Inferior parietal cortex (tissue), 1 donor: ENCODE measurements at regions not wholly inside any gene's neighbourhood (a gene's known extent, or its start where the extent isn't known, plus 50 kb on each side); places are given as distances from the start of the nearest gene placed in this dataset.

Experiments
- DNase-seq: peaks from one replicate; pipeline ENCODE4 v3.0.0-alpha.2; 2016; ENCODE audit errors: extremely low spot score

DNA sequence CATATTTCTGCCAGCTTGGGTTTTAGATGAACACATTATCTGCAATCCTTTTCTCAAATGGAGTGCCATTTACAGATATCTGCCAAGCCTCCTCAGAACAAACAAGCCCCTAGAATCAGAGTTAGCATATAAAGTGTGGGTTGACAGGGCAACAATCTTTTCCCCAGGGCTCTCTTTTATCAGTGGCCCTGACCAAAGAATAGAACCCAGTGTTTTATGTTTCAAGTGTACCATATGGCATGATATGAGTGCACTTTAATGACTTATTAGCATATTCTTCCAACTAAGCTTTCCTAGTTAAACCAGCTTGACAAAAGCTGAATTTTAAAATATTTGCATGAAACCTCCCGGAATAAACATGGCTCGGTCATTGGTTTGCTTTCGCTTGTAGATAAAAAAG lies 57.3 kb downstream of the EVX1 start:
- DNase-seq: no peak

DNA sequence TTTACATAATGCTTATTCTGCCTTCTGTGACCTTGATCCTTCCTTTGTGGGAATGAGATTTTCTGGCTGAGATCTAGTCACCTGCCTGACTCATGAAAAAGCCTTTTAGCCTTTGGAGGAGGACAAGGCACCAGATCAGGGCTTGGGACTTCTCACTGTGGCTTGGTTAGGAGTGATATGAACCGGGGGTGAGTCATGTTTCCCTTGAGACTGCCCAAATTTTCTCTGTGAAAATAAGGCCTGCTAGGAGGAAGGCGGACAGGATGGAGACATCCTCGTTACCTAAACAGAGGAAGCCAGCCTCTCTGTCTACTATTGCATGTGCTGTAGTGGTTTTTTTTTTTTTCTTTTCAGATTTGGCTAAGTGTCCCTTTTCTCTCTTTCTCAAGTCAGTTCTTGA lies 57.8 kb downstream of the EVX1 start:
- no peak for DNase-seq

DNA sequence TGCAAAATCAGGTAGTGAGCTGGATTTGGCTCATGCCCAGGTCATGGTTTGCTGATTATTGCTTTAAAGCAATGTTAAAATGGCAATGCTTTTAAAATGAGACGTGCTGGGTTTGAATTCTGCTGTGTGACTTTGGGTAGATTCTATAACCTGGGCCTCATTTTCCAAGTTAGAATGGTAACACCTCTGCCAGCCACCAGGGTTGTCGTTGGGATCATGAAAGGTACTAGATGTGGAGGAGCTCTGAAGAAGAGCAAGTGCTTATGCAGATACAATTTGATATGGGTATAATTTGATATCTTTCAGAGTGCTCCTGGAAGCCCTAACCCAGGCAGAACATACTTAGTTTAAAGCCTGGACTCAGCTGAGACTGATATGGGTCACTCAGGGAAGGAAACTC lies 60.0 kb downstream of the EVX1 start:
- DNase-seq: no peak

DNA sequence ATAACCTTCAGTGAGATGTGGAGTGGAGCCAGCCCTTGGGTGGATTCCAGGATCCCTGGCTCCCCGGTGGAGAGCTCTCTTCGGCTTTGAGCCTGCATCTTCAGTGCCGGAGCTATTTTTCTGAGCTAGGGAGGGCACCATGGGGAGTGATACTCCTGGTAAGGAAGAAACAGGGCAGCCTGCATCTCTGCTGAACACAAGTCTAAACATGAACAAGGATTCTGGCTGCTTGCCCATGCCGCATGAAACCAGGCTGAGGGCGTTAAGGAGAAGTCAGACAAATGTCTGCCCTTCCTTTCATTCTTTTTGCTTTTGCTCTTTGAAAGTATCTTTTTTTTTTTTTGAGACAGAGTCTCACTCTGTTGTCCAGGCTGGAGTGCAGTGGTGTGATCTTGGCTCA lies 60.4 kb downstream of the EVX1 start:
- no peak for DNase-seq

DNA sequence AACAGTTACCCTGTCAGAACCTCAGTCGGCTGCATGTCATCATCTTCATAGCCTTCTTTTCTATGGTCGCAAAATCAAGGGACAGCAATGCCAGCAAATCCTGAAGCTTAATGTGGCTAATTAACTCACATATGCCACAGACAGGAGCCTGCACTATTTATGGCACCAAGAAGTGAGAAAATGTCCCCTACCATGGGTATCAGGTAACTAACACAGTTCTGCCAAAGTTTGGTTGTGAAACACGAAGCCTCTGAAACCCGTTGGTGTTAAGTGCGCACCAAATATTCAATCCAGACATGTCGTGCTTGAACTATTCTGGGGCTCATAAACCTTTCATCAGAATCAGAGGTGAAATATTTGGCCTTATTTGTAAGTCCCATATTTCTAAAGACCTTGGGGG lies 63.3 kb downstream of the EVX1 start:
- no peak for DNase-seq

DNA sequence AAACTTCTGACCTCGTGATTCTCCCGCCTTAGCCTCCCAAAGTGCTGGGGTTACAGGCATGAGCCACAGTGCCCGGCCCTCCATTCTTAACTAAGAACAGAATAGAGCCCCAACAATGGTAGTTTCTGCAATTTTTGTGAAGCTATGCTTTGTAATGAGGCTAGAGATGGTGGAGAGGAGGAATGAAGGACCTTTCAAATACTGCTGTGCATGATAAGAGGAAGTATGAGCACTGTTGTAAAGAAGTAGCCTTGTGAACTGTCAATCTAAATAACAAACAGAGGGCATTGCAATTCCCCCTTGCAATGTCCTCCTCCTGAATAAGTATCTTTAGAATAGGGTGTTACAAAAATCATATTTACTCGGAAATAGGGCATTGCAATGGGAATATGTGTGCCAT lies 70.2 kb downstream of the EVX1 start:
- DNase-seq: no peak

DNA sequence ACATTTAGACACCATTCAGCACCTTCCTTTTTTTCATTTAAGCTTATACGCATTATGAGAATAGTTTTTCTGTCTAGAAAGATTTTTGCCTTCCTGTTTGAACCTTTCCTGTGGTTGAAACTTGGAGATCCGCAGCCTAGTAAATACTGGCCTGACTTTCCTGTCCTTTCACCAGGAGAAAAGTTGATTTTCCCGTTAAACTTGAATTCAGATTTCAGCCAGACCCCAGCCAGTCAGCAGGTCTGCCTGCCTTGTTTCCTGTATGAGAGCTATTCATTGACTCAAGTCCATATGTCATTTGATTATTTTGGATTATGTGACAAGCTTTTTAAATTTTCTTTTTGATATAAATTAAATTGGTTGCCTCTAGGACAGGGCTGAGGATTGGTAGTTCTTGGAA lies 71.5 kb downstream of the EVX1 start:
- DNase-seq: no peak

DNA sequence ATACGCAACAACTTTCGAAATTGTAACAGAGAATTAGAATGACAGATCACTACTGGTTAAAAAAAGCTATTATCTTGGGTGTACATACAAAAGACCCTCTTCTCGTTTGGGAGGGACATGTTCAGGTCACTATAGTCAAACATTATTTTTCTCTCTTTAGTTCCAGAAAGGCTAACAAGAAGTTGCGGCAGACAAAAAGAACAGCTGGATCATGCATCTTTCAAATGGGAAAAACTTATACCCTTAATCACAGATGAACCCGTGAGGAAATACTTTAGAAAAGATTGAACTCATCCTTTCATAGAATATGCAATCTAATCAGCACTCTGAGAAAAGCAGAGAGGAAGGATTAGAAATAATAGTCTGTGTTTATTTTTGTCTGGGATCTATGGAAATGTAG lies 72.5 kb downstream of the EVX1 start:
- no peak for DNase-seq

DNA sequence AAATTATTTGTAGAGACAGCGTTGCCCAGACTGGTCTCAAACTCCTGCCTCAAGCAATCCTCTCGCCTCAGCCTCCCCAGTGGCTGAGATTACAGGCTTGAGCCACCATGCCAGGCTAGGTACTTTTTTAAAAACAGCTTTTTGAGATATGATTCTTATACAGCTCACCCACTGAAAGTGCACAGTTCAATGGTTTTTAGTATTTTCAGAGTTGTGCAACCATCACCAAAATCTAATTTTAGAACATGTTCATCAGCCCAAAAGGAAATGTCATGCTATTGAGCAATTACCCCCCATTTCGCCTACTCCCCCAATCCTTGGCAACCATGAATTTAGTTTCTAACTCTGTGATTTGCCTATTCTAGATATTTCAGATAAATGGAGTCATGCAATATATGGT lies 73.7 kb downstream of the EVX1 start:
- DNase-seq: no peak

DNA sequence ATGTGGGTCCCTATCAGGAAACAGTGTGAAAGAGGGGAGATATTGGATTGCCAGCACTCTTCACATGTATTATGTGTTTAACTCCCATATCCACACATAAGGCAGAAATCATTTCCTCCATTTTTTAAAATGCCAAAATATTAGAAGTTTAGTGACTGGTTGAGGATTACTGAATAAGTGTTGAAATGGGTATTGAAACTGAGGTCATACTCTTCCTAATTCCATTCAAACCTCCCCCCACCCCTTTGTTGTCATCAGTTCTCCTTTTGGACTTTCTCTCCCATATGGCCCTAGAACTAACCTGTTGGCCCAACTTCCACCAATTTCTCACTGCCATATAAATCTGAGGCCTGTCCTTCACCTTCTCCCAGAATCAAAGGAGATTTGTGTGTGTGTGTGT lies 81.6 kb downstream of the EVX1 start:
- no peak for DNase-seq

DNA sequence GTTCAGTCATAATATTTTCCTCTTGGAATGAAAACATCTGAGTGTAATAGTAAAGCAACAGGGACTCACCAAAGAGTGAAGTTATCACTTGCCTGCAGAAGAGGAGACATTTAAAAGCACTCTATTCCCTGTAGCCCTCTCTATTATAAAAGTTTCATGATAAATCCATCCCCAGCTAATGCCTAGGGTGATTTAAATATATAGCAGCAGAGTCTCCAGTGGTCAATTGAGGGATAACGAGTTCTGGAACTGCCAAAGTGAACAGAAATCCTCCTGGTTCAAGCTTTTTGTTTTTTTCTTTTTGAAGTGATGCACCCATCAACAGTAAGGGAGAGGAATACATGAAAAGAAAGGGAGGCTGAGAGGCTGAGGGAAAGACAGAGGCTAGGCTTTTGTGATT lies 87.3 kb downstream of the EVX1 start:
- no peak for DNase-seq

DNA sequence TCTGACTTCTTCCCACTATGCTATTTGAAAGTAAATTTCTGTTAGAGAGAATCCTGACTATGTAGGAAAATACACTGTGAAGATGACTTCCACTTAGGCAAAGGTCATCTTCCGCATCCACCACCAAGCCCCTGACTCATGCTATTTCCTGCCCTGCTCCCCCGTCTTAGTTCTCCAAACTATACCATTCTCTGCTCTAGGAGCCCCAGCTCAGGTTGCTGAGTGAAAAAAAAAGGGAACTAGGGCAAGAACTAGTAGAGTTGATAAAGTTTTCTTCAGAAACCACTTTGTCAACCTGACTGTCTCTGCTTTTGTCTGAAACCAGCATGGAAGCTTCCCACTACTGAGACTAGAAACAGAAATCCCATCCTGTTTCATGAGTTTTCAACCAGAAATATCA lies 96.9 kb downstream of the EVX1 start:
- DNase-seq: no peak

DNA sequence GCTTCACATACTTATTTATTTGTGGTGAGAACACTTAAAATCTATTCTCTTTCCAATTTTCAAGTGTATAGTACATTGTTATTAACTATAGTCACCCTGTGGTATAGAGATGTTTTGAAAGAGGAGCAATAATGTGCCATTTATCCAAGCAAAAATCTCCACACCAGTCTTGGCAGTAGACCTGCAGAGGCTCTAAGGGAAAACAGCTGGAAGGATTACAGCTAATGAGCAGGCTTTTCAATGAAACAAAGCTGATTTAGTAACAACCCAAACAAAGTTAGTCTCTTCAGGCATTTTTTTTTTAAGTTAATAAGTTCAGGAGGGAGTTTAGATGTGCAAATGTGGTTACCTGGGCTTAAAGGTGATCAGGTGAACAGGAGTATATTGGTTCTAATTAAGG lies 101.9 kb downstream of the EVX1 start:
- no peak for DNase-seq

DNA sequence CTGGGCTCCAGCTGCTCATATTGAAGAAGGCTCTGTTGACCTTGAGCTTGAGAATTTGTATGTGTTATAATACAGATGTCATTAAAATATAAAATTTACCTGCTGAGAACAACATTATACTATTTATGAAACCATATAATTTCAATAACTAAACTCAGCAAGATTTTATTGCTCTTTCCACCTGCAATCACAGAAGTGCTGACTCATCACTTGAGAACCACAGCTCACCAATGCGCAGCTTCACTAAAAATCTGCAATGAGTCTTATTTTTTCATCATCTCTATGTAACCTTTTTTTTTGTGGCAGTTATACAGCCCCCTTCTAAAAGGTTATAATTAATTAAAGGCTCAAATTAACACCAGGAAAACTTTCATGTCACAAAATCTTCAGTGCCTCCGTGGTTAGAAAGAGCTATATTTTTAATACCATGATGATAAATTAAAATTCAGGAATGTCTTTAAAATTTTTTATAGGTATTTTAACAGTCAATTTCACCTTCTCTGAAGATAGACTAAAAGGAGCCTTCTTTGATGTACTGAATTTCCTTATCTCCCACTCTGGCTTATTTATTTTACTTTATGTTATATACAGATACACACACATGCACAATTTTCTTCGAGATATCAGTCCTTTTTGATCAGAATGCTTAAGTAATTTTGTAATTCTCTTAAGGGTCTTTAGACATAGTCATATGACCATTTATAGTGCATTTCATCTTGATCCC lies 102.7 kb downstream of the EVX1 start:
- no peak for DNase-seq

DNA sequence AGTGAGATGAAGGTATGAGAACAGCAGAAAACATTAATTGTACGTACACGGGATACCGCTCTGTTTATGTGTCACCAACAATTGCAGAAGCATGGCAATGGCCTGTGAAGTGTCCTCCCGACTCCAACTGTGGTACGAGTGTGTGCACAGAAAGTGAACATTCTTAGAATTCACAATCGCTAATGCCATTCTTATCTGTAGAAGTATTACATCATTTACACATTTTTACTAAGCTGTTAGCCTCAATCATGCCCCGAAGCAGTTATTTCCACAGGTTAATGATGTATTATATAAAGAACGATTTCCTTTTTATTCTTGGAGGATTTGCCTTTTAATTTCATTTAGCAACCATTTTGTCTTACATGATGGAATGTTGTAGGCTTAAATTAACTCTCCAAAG lies 103.4 kb downstream of the EVX1 start:
- DNase-seq: no peak

DNA sequence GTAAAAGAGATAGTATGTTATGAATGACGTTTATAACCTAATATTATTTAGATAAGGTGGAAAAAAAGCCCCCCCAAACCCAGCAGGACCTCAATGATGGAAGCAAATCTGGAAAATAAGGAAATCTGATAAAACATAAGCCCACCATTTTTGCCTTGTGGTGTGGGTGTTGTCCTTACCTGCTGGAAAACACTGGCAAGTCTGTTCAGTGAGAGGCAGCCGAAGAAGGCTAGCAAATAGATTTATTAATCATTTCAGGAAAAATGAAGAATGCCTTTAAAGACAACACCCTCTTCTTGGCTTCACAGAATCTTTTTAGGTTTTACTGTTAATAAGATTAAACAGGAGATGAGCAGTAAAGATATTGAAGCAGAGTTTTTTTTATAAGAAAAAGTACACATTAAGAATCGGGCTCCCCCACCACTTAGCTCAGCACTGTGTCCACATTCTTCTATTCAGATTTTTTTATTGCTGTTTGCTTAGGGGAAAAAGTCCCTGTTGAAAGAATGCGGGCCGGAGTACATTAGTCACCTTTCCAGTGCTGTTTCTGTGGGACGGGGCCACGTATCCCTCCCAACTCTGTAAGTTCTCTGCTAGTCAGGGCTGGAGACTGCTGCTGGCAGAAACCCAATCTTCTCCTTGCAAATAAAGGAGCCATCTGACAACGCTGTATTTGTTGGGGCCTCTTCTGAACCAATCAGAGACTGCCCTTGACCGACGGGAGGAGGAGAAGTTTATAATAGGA lies 104.1 kb downstream of the EVX1 start:
- DNase-seq: no peak

DNA sequence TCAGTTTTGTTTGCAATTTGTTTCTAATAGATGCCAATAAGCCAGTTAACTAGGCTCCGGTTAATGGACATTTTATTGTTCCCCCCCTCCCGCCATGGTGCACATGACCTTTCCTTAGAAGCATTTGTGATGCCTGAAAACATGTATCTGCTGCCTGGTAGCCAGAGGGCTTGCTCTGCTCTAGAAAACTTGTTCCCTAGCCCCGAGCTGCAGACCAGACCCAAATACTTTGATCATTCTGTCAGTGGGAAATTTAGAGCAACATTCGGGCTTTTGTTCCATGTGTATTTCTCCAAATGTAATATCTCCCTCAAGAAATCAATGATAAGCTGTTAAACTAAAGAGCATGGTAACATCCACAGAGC lies 104.7 kb downstream of the EVX1 start:
- DNase-seq: no peak

DNA sequence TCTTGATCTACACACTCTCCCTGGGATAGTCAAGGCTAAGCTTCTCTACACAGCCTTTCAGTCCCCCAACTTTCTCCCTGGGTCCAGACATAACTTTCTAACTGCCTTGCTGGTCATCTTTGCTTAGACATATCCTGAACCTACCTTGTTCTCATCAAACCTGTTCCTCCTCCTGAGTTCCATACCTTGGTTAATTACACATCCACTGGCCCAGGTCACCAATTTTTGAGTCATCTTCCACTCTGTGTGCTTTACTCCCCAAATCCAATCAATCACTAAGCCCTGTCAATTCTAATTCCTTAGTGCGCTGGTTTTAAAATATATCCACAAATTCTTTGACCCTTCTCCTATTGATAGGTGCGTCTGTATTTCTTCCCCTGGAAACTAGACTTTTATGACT lies 107.0 kb downstream of the EVX1 start:
- DNase-seq: no peak

DNA sequence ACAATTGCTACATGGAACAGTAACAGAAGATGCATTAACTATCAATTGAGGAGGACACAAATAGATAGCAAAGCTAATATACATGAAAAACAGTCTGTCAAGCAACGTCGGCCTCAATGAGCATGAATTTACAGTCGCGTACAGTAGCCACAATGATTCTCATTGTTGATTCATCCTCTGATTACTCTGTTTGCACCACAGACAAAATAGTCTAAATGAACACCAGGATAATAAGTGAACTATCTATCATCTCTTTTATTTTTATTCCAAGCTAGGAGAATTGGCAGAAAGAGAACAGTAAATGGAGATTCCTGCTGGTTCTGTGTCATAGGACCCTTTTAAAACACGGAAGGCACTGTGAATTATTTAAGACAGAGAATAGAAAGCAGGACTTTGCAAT lies 108.5 kb downstream of the EVX1 start:
- no peak for DNase-seq

DNA sequence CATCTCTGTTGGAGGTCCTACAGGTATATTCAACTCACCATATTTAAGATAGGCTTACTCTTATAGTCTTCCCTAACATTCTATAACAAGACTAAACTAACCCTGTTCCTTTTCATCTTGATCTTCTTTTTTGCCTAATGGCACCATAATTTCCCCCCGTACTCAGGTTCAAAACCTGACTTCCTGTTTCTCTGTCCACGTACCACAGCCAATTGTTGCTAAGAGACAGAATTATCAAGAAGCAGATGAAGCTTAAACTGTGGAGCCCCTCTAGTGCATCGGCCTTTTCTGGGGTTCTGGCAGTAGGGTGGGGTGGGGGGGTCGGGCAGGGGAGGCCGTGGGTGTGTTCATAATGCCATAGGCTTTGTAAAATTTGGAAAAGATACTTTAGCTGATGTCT lies 109.2 kb downstream of the EVX1 start:
- DNase-seq: no peak

DNA sequence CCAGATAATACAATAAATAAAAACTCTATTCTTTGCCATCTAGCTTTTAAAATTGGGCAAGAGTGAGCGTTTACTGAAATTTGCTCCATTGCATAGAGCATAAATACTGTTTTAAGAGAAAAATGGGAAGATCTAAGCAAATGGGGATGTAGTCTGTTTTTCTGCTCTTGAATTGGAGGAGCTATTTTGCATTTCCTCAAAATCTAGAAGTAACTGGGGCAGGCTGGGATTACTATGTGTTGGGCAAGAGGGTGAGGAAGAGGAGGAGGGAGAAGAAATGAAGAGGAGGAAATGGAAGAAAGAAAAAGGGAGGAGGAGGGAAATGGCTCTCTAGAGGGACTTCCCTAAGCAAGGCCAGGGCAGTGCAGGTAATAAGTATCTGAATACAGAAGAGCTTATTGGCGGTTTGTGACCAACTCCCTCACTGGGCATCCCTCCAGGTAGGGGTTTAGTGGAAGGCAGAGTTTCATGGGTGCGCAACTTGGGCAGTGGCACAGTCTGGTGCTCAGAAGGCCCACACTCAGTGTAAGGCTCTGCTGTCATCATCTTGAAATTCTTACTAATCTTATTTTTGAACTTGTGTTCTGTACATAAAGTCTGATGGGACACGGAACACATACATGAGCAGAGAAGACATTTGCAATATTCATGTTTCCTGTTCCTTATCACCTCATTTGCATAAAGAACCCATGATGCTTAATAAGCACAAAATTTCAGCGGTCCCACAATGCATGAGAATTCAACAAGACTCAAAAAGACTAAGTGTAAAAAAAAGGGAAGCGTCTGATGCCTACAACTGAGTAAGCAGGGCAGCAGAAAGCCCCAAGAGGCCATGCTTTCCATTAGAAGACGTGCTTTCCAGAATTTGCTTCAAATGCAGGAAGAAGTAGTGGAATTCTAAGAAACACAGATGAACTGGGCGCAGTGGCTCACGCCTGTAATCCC lies 116.9 kb downstream of the EVX1 start:
- DNase-seq: no peak

DNA sequence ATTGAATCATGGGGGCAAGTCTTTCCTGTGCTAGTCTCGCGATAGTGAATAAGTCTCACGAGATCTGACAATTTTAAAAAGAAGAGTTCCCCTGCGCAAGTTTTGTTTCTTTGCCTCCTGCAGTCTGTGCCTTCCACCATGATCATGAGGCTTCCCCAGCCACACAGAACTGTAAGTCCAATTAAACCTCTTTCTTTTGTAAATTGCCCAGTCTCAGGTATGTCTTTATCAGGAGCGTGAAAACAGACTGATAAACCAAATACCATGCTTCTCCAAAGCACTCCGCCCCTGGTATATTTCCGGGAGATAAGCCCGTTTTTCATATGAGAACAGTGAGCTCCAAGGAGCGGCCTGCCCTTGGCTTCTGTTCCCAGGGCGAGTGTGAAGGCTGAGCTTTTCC lies 118.9 kb downstream of the EVX1 start:
- DNase-seq: no peak

DNA sequence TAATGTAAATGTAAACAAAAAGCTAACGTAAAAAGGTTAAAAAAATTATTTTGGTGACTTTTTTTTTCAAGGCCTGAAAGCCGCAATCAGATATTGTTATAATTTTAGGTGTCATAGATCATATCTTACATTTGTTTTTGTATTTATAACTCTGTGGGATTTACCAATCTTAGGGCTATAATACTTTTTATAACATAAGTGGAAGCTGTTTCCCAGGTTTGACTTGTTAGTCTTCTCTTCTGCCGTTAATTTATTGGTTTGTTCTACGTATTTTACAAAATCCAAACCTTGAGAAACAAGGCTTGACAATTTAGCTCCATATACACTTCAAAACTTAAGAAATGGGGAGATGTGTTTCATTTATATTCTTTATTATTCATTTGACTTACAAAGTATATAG lies 119.4 kb downstream of the EVX1 start:
- no peak for DNase-seq
